ENCODE measurements at regions not wholly inside any gene's neighbourhood (a gene's known extent, or its start where the extent isn't known, plus 50 kb on each side); places are given as distances from the start of the nearest gene placed in this dataset.
A peak's percentile ranks its signal among the peaks of the same experiment; 100 is the strongest.

- H3K9me3 ChIP-seq = no peaks in the 10 kb centered on the region
- intact Hi-C loops (cut with DNase I) = no loop called here
- H3K4me1 ChIP-seq = no peaks in the 10 kb centered on the region
- no peak overlapping the region for H3K4me3 ChIP-seq
- no peaks in the 10 kb centered on the region for H3K36me3 ChIP-seq
- TF ChIP-seq CTCF (IDR thresholded peaks at IDR 0.05) (no peak), POLR2A (IDR thresholded peaks at IDR 0.05) (no peak), POLR2AphosphoS5 (IDR thresholded peaks at IDR 0.05; ENCODE audit: insufficient read depth in 1 of 2, low read depth in 1 of 2) (no peak)
- no peak overlapping the region for H3K27ac ChIP-seq
- no peak for DNase-seq (ENCODE audit: extremely low spot score in 2 of 2)
- no peaks in the 10 kb centered on the region for H3K27me3 ChIP-seq
Measured at GRCh38 chr5:44868541-44868940, 59.8 kb downstream of the MRPS30 start.

- no peak for DNase-seq (ENCODE audit: extremely low spot score in 2 of 2)
- Histone ChIP-seq H3K27ac (no peak overlapping the region), H3K4me3 (no peak overlapping the region), H3K27me3 (no peaks in the 10 kb centered on the region), H3K9me3 (no peaks in the 10 kb centered on the region), H3K36me3 (no peaks in the 10 kb centered on the region), H3K4me1 (no peaks in the 10 kb centered on the region)
- intact Hi-C loops (cut with DNase I) = no loop called here
- TF ChIP-seq CTCF (IDR thresholded peaks at IDR 0.05) = no peak
- TF ChIP-seq POLR2A (IDR thresholded peaks at IDR 0.05) = no peak
- no peak for TF ChIP-seq POLR2AphosphoS5 (IDR thresholded peaks at IDR 0.05; ENCODE audit: insufficient read depth in 1 of 2, low read depth in 1 of 2)
Measured at GRCh38 chr5:44869928-44870327, 61.2 kb downstream of the MRPS30 start.

- Histone ChIP-seq H3K27me3 (no peaks in the 10 kb centered on the region), H3K27ac (no peak overlapping the region), H3K4me3 (no peak overlapping the region), H3K36me3 (no peaks in the 10 kb centered on the region), H3K9me3 (no peaks in the 10 kb centered on the region), H3K4me1 (no peaks in the 10 kb centered on the region)
- DNase-seq (ENCODE audit: extremely low spot score in 2 of 2) = no peak
- intact Hi-C loops (cut with DNase I) = no loop called here
- TF ChIP-seq CTCF (IDR thresholded peaks at IDR 0.05) (no peak), POLR2A (IDR thresholded peaks at IDR 0.05) (no peak), POLR2AphosphoS5 (IDR thresholded peaks at IDR 0.05; ENCODE audit: insufficient read depth in 1 of 2, low read depth in 1 of 2) (no peak)
Measured at GRCh38 chr5:44870430-44870829, 61.7 kb downstream of the MRPS30 start.

DNA sequence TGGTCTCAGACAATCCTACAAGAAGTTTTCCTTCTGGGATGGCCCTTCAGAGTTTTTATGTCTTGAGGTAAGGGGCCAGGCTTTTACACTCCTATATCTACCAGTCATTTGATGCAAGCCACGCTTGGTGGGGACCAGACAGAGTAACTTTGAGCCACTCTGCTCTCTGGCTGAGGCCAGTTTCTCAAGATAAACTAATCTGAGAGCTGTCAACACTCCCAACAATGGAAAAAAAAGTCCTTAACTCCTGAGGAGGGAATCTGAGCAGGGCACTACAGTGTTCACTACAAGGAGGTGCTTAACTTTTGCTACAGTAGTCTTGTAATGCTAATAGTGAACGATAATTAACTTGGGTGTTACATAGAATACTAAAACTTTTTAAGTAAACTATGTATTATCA is 62.7 kb downstream of the MRPS30 start:
- no peak for TF ChIP-seq CTCF (IDR thresholded peaks at IDR 0.05)
- TF ChIP-seq POLR2A (IDR thresholded peaks at IDR 0.05) = no peak
- no peak for TF ChIP-seq POLR2AphosphoS5 (IDR thresholded peaks at IDR 0.05; ENCODE audit: insufficient read depth in 1 of 2, low read depth in 1 of 2)
- Histone ChIP-seq H3K27me3 (no peaks in the 10 kb centered on the region), H3K27ac (no peak overlapping the region), H3K4me1 (no peaks in the 10 kb centered on the region), H3K36me3 (no peaks in the 10 kb centered on the region), H3K9me3 (no peaks in the 10 kb centered on the region), H3K4me3 (no peak overlapping the region)
- intact Hi-C loops (cut with DNase I) = no loop called here
- no peak for DNase-seq (ENCODE audit: extremely low spot score in 2 of 2)

DNA sequence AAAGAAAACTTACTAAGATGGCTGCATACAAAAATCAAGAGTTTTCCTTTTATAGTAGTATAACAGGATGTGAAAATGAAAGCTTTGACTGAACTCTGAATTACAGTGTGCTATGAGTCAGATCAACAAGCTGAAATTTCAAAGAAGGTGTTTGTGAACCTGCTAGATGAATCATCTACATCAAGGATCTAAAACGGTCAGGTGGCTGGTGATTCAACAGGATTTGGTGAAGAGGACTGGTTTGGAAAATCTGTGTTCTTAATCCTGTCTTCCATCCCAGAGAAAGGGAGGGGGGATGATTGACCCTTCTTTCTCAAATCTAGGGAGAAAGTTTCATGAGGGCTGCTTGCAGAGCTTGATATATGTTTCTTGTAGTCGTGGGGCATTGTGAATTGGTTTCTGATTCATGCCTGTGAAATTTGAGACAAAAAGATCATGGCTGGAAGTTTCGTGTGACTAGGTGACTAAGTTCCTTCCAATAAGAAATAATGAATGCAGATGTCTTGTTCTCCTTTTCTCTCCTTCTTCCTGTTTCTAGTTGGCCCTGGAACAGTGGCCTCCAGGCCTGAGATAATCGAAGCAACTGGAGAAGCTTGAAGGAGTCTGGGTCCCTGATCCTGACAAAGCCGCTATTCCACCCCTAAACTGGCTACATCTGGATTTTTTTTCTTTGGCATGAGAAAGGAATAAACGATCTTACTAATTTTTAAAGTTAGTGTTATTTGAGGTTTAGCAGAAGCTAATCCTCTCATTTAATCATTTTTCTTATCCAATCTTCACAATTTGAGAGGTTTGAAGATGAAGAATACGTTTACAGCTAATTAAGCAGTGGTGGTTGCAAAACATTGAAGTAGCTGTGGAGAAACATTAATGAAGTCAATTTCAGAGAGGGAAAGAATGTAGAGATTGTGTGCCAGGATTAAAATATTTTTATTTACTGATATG is 67.2 kb downstream of the MRPS30 start:
- H3K4me3 ChIP-seq = no peak overlapping the region
- DNase-seq (ENCODE audit: extremely low spot score in 2 of 2) = no peak
- H3K9me3 ChIP-seq = no peaks in the 10 kb centered on the region
- no peaks in the 10 kb centered on the region for H3K4me1 ChIP-seq
- no peaks in the 10 kb centered on the region for H3K27me3 ChIP-seq
- no peak overlapping the region for H3K27ac ChIP-seq
- TF ChIP-seq CTCF (IDR thresholded peaks at IDR 0.05) (no peak), POLR2A (IDR thresholded peaks at IDR 0.05) (no peak), POLR2AphosphoS5 (IDR thresholded peaks at IDR 0.05; ENCODE audit: insufficient read depth in 1 of 2, low read depth in 1 of 2) (peak in 1 of 2 donors; percentile 14)
- intact Hi-C loops (cut with DNase I) = no loop called here
- no peaks in the 10 kb centered on the region for H3K36me3 ChIP-seq

Measured in vagina (tissue), 2 donors.